ENCODE measurements at regions not wholly inside any gene's neighbourhood (a gene's known extent, or its start where the extent isn't known, plus 50 kb on each side); places are given as distances from the start of the nearest gene placed in this dataset.

DNA sequence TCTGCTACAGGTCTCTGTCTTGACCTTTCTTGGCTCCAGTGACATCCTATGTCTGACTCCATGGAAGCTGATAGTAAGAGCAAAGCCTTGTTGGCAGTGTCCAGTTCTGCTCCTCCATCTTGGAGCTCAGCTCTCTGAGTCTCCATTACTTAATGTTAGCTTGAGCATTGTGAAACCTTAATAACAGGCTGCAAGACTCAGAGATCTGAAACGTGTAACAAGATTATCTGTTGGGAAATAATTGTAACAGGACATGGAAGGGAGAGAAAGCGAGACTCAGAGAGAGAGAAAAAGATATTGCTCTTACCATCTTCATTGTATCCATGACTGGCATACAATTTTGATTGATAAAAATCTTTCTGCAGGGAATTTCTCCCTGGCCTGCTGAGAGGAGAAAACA is 1365.7 kb downstream of the AACS start:
- Histone ChIP-seq H3K4me3 (no peak overlapping the region), H3K4me1 (ENCODE audit: insufficient read depth) (no peaks in the 10 kb centered on the region), H3K9ac (no peak overlapping the region), H4K20me1 (ENCODE audit: insufficient read depth) (no peaks in the 10 kb centered on the region), H3K27ac (no peak overlapping the region), H3K79me2 (ENCODE audit: insufficient read depth) (no peaks in the 10 kb centered on the region), H3K27me3 (replicated peaks; ENCODE audit: insufficient read depth) (no peaks in the 10 kb centered on the region), H3F3A (ENCODE audit: insufficient read depth) (no peaks in the 10 kb centered on the region), H3K36me3 (ENCODE audit: low read depth) (no peaks in the 10 kb centered on the region), H2AFZ (no peak overlapping the region), H3K9me3 (ENCODE audit: low read depth) (no peaks in the 10 kb centered on the region), H3K4me2 (ENCODE audit: unreplicated experiment) (no peak overlapping the region), H3K9me2 (ENCODE audit: insufficient read depth) (no peaks in the 10 kb centered on the region)
- DNase-seq = no peak
- 4% methylated on average over 2 of the region's 2 CpGs for WGBS, 2 experiments (ENCODE audit: low coverage in 1 of 2, low lambda C conversion rate in 2 of 2, missing lambda C conversion rate in 2 of 2)
- in situ Hi-C loops (cut with MboI) = no loop called here
- no peak for TF ChIP-seq EZH2 (IDR thresholded peaks at IDR 0.05; ENCODE audit: insufficient read depth, poor library complexity, severe bottlenecking)
- no peak for TF ChIP-seq EZH2phosphoT487 (IDR thresholded peaks at IDR 0.05; ENCODE audit: insufficient read depth, low read depth)

DNA sequence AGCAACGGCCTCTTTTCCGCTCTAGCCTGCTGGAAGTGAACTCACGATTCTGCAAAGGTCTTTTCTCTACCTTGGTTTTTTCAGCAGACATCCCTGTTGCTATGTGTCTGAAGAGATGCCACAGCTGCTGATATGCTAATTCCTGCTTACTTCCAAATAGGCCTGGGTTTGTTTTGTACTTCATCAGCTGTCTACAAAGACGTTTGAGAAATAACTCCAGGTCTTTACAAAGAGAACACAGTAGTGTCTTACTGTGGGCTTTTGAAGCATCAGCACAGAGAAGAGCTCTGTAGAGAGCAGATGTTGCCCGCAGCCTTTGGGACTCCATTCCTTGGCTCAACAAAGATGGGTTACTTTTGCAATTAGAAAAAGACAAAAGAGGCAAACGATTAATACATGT is 1366.5 kb downstream of the AACS start:
- Histone ChIP-seq H2AFZ (no peak overlapping the region), H3K79me2 (ENCODE audit: insufficient read depth) (no peaks in the 10 kb centered on the region), H3K4me2 (ENCODE audit: unreplicated experiment) (no peak overlapping the region), H3K9me2 (ENCODE audit: insufficient read depth) (no peaks in the 10 kb centered on the region), H3K4me1 (ENCODE audit: insufficient read depth) (no peaks in the 10 kb centered on the region), H3F3A (ENCODE audit: insufficient read depth) (no peaks in the 10 kb centered on the region), H3K36me3 (ENCODE audit: low read depth) (no peaks in the 10 kb centered on the region), H3K27ac (no peak overlapping the region), H3K9ac (no peak overlapping the region), H4K20me1 (ENCODE audit: insufficient read depth) (no peaks in the 10 kb centered on the region), H3K27me3 (replicated peaks; ENCODE audit: insufficient read depth) (no peaks in the 10 kb centered on the region), H3K9me3 (ENCODE audit: low read depth) (no peaks in the 10 kb centered on the region), H3K4me3 (no peak overlapping the region)
- no peak for TF ChIP-seq EZH2phosphoT487 (IDR thresholded peaks at IDR 0.05; ENCODE audit: insufficient read depth, low read depth)
- no peak for TF ChIP-seq EZH2 (IDR thresholded peaks at IDR 0.05; ENCODE audit: insufficient read depth, poor library complexity, severe bottlenecking)
- in situ Hi-C loops (cut with MboI) = no loop called here
- WGBS, 2 experiments (ENCODE audit: low coverage in 1 of 2, low lambda C conversion rate in 2 of 2, missing lambda C conversion rate in 2 of 2) = 14 to 16% methylated on average over 6 of the region's 6 CpGs
- DNase-seq = no peak

DNA sequence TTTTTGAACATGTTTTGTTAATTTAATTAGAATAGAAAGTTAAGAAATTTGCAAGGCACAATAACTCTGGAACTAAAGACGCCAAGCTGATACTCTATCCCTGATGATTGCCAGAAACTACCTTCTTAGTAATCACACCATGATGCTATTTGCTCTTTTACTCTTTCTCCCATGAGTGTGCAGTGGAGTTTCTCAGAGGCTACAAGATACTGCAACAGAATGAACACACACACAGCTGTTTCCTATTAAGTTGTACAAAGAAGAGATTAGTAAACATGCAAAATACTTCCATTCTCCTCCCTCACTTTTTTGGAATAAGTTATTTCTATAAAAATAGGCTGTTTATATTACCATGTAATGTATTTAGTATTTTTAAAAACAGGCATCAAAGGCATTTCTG is 1367.5 kb downstream of the AACS start:
- no peaks in the 10 kb centered on the region for H3K79me2 ChIP-seq (ENCODE audit: insufficient read depth)
- no peaks in the 10 kb centered on the region for H3K36me3 ChIP-seq (ENCODE audit: low read depth)
- H3K4me1 ChIP-seq (ENCODE audit: insufficient read depth) = no peaks in the 10 kb centered on the region
- no peak overlapping the region for H3K4me2 ChIP-seq (ENCODE audit: unreplicated experiment)
- no peaks in the 10 kb centered on the region for H3K9me3 ChIP-seq (ENCODE audit: low read depth)
- no peak overlapping the region for H3K27ac ChIP-seq
- in situ Hi-C loops (cut with MboI) = no loop called here
- H3K4me3 ChIP-seq = no peak overlapping the region
- H3K27me3 ChIP-seq (replicated peaks; ENCODE audit: insufficient read depth) = no peaks in the 10 kb centered on the region
- H3F3A ChIP-seq (ENCODE audit: insufficient read depth) = no peaks in the 10 kb centered on the region
- 5 to 8% methylated on average over 1 of the region's 1 CpG for WGBS, 2 experiments (ENCODE audit: low coverage in 1 of 2, low lambda C conversion rate in 2 of 2, missing lambda C conversion rate in 2 of 2)
- no peaks in the 10 kb centered on the region for H3K9me2 ChIP-seq (ENCODE audit: insufficient read depth)
- no peaks in the 10 kb centered on the region for H4K20me1 ChIP-seq (ENCODE audit: insufficient read depth)
- H2AFZ ChIP-seq = no peak overlapping the region
- no peak for DNase-seq
- H3K9ac ChIP-seq = no peak overlapping the region
- no peak for TF ChIP-seq EZH2phosphoT487 (IDR thresholded peaks at IDR 0.05; ENCODE audit: insufficient read depth, low read depth)
- no peak for TF ChIP-seq EZH2 (IDR thresholded peaks at IDR 0.05; ENCODE audit: insufficient read depth, poor library complexity, severe bottlenecking)

DNA sequence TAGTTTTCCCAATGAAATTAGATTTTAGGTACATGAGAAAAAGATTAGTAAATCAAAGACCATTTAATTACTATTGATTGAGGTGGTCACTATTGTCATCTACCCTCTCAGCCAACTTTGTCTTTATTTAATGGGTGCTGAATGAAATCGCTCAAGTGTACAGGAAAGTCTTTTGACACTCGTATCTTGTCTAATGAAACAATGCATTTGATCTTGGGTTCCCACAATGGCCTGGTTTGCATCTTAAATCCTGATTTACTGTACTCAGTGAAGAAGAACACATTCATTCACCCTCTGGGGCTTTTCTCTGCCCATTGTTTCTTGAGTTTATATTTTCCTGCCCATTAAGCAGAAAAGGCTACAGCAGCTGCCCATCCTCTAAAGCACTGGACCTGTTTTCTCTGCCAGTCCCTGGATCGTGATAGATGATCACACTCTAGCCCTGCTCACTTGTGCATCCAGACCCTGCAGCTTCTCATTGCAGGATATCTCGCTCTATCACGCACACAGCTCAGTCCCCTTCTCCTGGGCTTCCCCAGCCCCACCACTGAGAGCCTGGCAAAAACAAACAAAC is 1369.3 kb downstream of the AACS start:
- Histone ChIP-seq H3F3A (ENCODE audit: insufficient read depth) (no peaks in the 10 kb centered on the region), H3K4me1 (ENCODE audit: insufficient read depth) (no peaks in the 10 kb centered on the region), H3K27ac (no peak overlapping the region), H4K20me1 (ENCODE audit: insufficient read depth) (no peaks in the 10 kb centered on the region), H3K36me3 (ENCODE audit: low read depth) (no peaks in the 10 kb centered on the region), H3K27me3 (replicated peaks; ENCODE audit: insufficient read depth) (no peaks in the 10 kb centered on the region), H3K79me2 (ENCODE audit: insufficient read depth) (no peaks in the 10 kb centered on the region), H3K9me3 (ENCODE audit: low read depth) (no peaks in the 10 kb centered on the region), H3K9ac (no peak overlapping the region), H3K4me2 (ENCODE audit: unreplicated experiment) (no peak overlapping the region), H3K4me3 (no peak overlapping the region), H3K9me2 (ENCODE audit: insufficient read depth) (no peaks in the 10 kb centered on the region), H2AFZ (no peak overlapping the region)
- DNase-seq = no peak
- no peak for TF ChIP-seq EZH2 (IDR thresholded peaks at IDR 0.05; ENCODE audit: insufficient read depth, poor library complexity, severe bottlenecking)
- no peak for TF ChIP-seq EZH2phosphoT487 (IDR thresholded peaks at IDR 0.05; ENCODE audit: insufficient read depth, low read depth)
- 22 to 28% methylated on average over 5 of the region's 5 CpGs for WGBS, 2 experiments (ENCODE audit: low coverage in 1 of 2, low lambda C conversion rate in 2 of 2, missing lambda C conversion rate in 2 of 2)
- in situ Hi-C loops (cut with MboI) = no loop called here

DNA sequence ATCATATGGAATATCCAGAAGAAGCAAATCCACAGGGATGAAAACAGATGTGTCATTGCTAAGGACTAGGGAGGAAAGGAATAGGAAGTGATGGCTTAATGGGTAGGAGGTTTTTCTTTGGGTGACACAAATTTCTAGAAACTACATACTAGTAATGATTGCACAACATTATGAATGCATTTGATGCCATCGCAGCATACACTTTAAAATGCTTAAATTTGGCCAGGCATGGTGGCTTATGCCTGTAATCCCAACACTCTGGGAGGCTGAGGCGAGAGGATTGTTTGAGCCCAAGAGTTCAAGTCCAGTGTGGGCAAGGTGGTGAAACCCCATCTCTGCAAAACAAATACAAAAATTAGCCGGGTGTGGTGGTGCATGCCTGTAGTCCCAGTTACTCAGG is 1370.8 kb downstream of the AACS start:
- Histone ChIP-seq H3F3A (ENCODE audit: insufficient read depth) (no peaks in the 10 kb centered on the region), H3K79me2 (ENCODE audit: insufficient read depth) (no peaks in the 10 kb centered on the region), H3K4me1 (ENCODE audit: insufficient read depth) (no peaks in the 10 kb centered on the region), H4K20me1 (ENCODE audit: insufficient read depth) (no peaks in the 10 kb centered on the region), H3K4me3 (no peak overlapping the region), H3K27ac (no peak overlapping the region), H3K9me3 (ENCODE audit: low read depth) (no peaks in the 10 kb centered on the region), H3K9ac (no peak overlapping the region), H3K9me2 (ENCODE audit: insufficient read depth) (no peaks in the 10 kb centered on the region), H3K36me3 (ENCODE audit: low read depth) (no peaks in the 10 kb centered on the region), H3K4me2 (ENCODE audit: unreplicated experiment) (no peak overlapping the region), H3K27me3 (replicated peaks; ENCODE audit: insufficient read depth) (no peaks in the 10 kb centered on the region), H2AFZ (no peak overlapping the region)
- no peak for DNase-seq
- 32 to 33% methylated on average over 3 of the region's 3 CpGs for WGBS, 2 experiments (ENCODE audit: low coverage in 1 of 2, low lambda C conversion rate in 2 of 2, missing lambda C conversion rate in 2 of 2)
- no peak for TF ChIP-seq EZH2 (IDR thresholded peaks at IDR 0.05; ENCODE audit: insufficient read depth, poor library complexity, severe bottlenecking)
- no peak for TF ChIP-seq EZH2phosphoT487 (IDR thresholded peaks at IDR 0.05; ENCODE audit: insufficient read depth, low read depth)
- in situ Hi-C loops (cut with MboI) = no loop called here

Data from GM23248 (cell line).